Upper lobe of left lung (tissue), 6 donors: ENCODE measurements at regions not wholly inside any gene's neighbourhood (a gene's known extent, or its start where the extent isn't known, plus 50 kb on each side); places are given as distances from the start of the nearest gene placed in this dataset.

Source experiments
- ATAC-seq, 2 donors: fragments of 200-7000 bp; cut with Tn5 transposase; one replicate each; pipeline ENCODE4 v1.9.1; 2022; ENCODE audit warnings: mild to moderate bottlenecking in 2 of 2, moderate library complexity in 2 of 2; ENCODE audit not compliant: low FRiP score in 2 of 2
- DNase-seq, 2 donors: peaks; one replicate each; pipeline ENCODE4 v3.0.0-alpha.2; 2019 to 2020
- H3K27ac ChIP-seq, 4 donors: fragments of 200-600 bp; sonication (generic); one replicate each; pipeline ENCODE4 v1.5.1; 2016 to 2019
- H3K27me3 ChIP-seq, 4 donors: fragments of 200-600 bp; sonication (generic); one replicate each; pipeline ENCODE4 v1.5.1; 2017 to 2019
- H3K36me3 ChIP-seq, 4 donors: fragments of 200-600 bp; sonication (generic); one replicate each; pipeline ENCODE4 v1.5.1; 2016 to 2019
- H3K4me1 ChIP-seq, 4 donors: fragments of 200-600 bp; sonication (generic); one replicate each; pipeline ENCODE4 v1.5.1; 2018 to 2019
- H3K4me3 ChIP-seq, 4 donors: fragments of 200-600 bp; sonication (generic); one replicate each; pipeline ENCODE4 v1.5.1; 2017 to 2019; ENCODE audit warnings: mild to moderate bottlenecking in 2 of 4, moderate library complexity in 1 of 4
- H3K9me3 ChIP-seq, 4 donors: fragments of 200-600 bp; sonication (generic); one replicate each; pipeline ENCODE4 v1.5.1; 2018 to 2019
- EP300 ChIP-seq, 4 donors: sonication (generic); formaldehyde crosslinking; IDR thresholded peaks; one replicate each; pipeline ENCODE4 v1.5.1; 2017; ENCODE audit warnings: antibody characterized with exemption in 4 of 4, control low read depth in 2 of 4
- POLR2A ChIP-seq, 4 donors: fragments of 450-650 bp; IDR thresholded peaks; one replicate each; pipeline ENCODE4 v1.5.1; 2016 to 2017; ENCODE audit warnings: antibody characterized with exemption in 4 of 4, mild to moderate bottlenecking in 2 of 4
- POLR2AphosphoS5 ChIP-seq, 2 donors: sonication (generic); formaldehyde crosslinking; IDR thresholded peaks; one replicate each; pipeline ENCODE4 v1.5.1; 2017; ENCODE audit warnings: antibody characterized with exemption in 2 of 2
- WGBS, 2 donors: methylation state at CpG; one replicate each; pipeline ENCODE4 v1.1.5; 2017 to 2018; 5-methylcytosine and 5-hydroxymethylcytosine counted together
- TF ChIP-seq, protein P1 (sequence below), 6 experiments: fragments of 450-650 bp in 4 of 6; fragments of 200-600 bp in 2 of 6; sonication (generic) in 2 of 6; IDR thresholded peaks; one replicate each; pipeline ENCODE4 v1.5.1; 2016 to 2019; ENCODE audit warnings: antibody characterized with exemption in 6 of 6
- donor health status: DM: no; HTN: no; CAD: no; lungs with moderate emphysema.
- donor health status: DM: no; HTN: yes; CAD: no; lungs with severe emphysema.

GRCh38 chr15:69806287-69806915 lies 291.3 kb downstream of the TLE3 start:
- Histone ChIP-seq H3K9me3 (no peaks in the 10 kb centered on the region), H3K4me3 (no peak overlapping the region), H3K36me3 (no peaks in the 10 kb centered on the region), H3K27ac (peak overlapping the region in 2 of 4 donors; percentile 82 to 83), H3K4me1 (peaks cover 0 to 4% (median 0%) of the 10 kb centered on the region in 4 donors), H3K27me3 (no peaks in the 10 kb centered on the region)
- DNase-seq (no peak), ATAC-seq (no peak)
- no peak for TF ChIP-seq POLR2AphosphoS5 (IDR thresholded peaks at IDR 0.05)
- TF ChIP-seq EP300 (IDR thresholded peaks at IDR 0.05) = no peak
- TF ChIP-seq, protein P1, sequence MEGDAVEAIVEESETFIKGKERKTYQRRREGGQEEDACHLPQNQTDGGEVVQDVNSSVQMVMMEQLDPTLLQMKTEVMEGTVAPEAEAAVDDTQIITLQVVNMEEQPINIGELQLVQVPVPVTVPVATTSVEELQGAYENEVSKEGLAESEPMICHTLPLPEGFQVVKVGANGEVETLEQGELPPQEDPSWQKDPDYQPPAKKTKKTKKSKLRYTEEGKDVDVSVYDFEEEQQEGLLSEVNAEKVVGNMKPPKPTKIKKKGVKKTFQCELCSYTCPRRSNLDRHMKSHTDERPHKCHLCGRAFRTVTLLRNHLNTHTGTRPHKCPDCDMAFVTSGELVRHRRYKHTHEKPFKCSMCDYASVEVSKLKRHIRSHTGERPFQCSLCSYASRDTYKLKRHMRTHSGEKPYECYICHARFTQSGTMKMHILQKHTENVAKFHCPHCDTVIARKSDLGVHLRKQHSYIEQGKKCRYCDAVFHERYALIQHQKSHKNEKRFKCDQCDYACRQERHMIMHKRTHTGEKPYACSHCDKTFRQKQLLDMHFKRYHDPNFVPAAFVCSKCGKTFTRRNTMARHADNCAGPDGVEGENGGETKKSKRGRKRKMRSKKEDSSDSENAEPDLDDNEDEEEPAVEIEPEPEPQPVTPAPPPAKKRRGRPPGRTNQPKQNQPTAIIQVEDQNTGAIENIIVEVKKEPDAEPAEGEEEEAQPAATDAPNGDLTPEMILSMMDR (IDR thresholded peaks at IDR 0.05) = no peak
- TF ChIP-seq POLR2A (IDR thresholded peaks at IDR 0.05) = no peak
- 76 to 87% methylated on average over 8 to 10 of the region's 10 CpGs for WGBS, 2 donors

DNA sequence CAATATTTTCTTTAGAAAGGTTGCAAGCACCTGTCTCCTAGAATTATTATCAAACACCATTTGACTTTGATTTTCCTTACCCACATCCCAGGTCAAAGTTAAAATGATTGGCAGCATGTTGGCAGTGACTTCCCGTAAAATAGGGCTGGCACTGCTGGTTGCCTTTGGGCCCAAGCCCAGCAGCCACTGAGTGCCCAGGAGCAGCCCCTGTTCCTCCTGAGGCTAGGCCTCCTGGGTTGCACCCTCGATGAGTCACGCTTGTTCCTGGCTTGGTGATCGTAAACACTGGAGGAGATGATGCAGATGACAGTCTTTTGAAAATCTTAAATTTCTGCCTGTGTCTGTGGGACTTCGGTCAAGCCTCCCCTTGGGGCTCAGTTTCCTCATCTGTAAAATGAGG lies 290.0 kb downstream of the TLE3 start:
- no peaks in the 10 kb centered on the region for H3K27me3 ChIP-seq
- peaks cover 0 to 4% (median 0%) of the 10 kb centered on the region in 4 donors for H3K4me1 ChIP-seq
- ATAC-seq = no peak
- no peak overlapping the region for H3K4me3 ChIP-seq
- peak in 1 of 4 donors; percentile 21 for TF ChIP-seq POLR2A (IDR thresholded peaks at IDR 0.05)
- TF ChIP-seq, protein P1 (IDR thresholded peaks at IDR 0.05) = no peak
- no peak for TF ChIP-seq EP300 (IDR thresholded peaks at IDR 0.05)
- TF ChIP-seq POLR2AphosphoS5 (IDR thresholded peaks at IDR 0.05) = peak in 1 of 2 donors; percentile 40
- H3K9me3 ChIP-seq = no peaks in the 10 kb centered on the region
- no peaks in the 10 kb centered on the region for H3K36me3 ChIP-seq
- WGBS, 2 donors = 72 to 74% methylated on average over 5 of the region's 5 CpGs
- DNase-seq = peak in 1 of 2 donors; percentile 78
- peak overlapping the region in 3 of 4 donors; percentile 32 to 83 (median 58) for H3K27ac ChIP-seq

- no peaks in the 10 kb centered on the region for H3K27me3 ChIP-seq
- H3K9me3 ChIP-seq = no peaks in the 10 kb centered on the region
- H3K27ac ChIP-seq = peak overlapping the region in 1 of 4 donors; percentile 53
- H3K4me1 ChIP-seq = peaks cover 0 to 4% (median 0%) of the 10 kb centered on the region in 4 donors
- no peak overlapping the region for H3K4me3 ChIP-seq
- DNase-seq (peak in 1 of 2 donors; percentile 65), ATAC-seq (peak in 1 of 2 donors; percentile 30)
- WGBS, 2 donors = 59 to 62% methylated on average over 4 of the region's 4 CpGs
- H3K36me3 ChIP-seq = no peaks in the 10 kb centered on the region
- TF ChIP-seq POLR2A (IDR thresholded peaks at IDR 0.05) (peak in 1 of 4 donors; percentile 38), EP300 (IDR thresholded peaks at IDR 0.05) (peak in 1 of 4 donors; percentile 37), POLR2AphosphoS5 (IDR thresholded peaks at IDR 0.05) (peak; percentile 73 to 88)
- TF ChIP-seq, protein P1 (IDR thresholded peaks at IDR 0.05) = no peak
Observed at GRCh38 chr15:69808756-69809155, 289.0 kb downstream of the TLE3 start.

DNA sequence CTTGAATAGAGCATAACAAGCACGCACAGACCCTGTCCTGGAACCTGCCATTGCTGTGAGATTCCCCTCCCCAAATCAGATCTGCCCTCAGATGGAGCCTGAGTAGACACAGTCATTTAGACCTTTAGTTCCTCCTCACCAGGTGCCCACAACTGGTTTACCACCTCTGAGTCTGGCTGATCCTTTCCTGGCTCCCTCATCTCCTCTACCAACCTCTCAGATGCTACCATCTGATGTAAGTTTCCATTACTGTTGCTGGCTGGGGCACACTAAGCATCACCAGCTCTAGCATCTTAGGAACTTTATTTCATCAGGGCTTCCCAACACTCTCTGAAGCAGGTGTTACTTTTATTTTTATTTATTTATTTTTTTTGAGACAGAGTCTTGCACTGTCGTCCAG lies 288.3 kb downstream of the TLE3 start:
- Histone ChIP-seq H3K4me1 (peaks cover 0 to 4% (median 0%) of the 10 kb centered on the region in 4 donors), H3K9me3 (no peaks in the 10 kb centered on the region), H3K4me3 (no peak overlapping the region), H3K36me3 (no peaks in the 10 kb centered on the region), H3K27ac (peak overlapping the region in 1 of 4 donors; percentile 53), H3K27me3 (no peaks in the 10 kb centered on the region)
- no peak for TF ChIP-seq POLR2A (IDR thresholded peaks at IDR 0.05)
- TF ChIP-seq, protein P1 (IDR thresholded peaks at IDR 0.05) = no peak
- TF ChIP-seq EP300 (IDR thresholded peaks at IDR 0.05) = no peak
- TF ChIP-seq POLR2AphosphoS5 (IDR thresholded peaks at IDR 0.05) = no peak
- WGBS, 2 donors = 93 to 94% methylated on average over 1 to 2 of the region's 2 CpGs
- DNase-seq = no peak
- no peak for ATAC-seq
